H9 (cell line): ENCODE measurements at regions not wholly inside any gene's neighbourhood (a gene's known extent, or its start where the extent isn't known, plus 50 kb on each side); places are given as distances from the start of the nearest gene placed in this dataset.

Experiments used
- DNase-seq: peaks from one replicate; pipeline ENCODE4 v3.0.0-alpha.2; 2017
- H2AFZ ChIP-seq: one replicate; pipeline ENCODE4 v1.6.1; 2013; ENCODE audit warnings: mild to moderate bottlenecking, low read length, control low read depth, moderate library complexity
- H2AK5ac ChIP-seq: 2 replicates; pipeline ENCODE4 v1.6.1; 2013; ENCODE audit warnings: low read length, control low read depth, mixed read lengths; ENCODE audit not compliant: insufficient read length
- H2BK120ac ChIP-seq: one replicate; pipeline ENCODE4 v1.6.1; 2013; ENCODE audit warnings: low read depth, mild to moderate bottlenecking, low read length, control low read depth, inconsistent platforms; ENCODE audit not compliant: poor library complexity, severe bottlenecking
- H2BK12ac ChIP-seq: 2 replicates; pipeline ENCODE4 v1.6.1; 2013; ENCODE audit warnings: low read length, control low read depth, mixed read lengths, low read depth; ENCODE audit not compliant: insufficient read length
- H2BK15ac ChIP-seq: 2 replicates; pipeline ENCODE4 v1.6.1; 2013; ENCODE audit warnings: low read depth, low read length, control low read depth
- H2BK20ac ChIP-seq: one replicate; pipeline ENCODE4 v1.6.1; 2013; ENCODE audit warnings: low read depth, mild to moderate bottlenecking, low read length, control low read depth, inconsistent platforms; ENCODE audit not compliant: poor library complexity, severe bottlenecking
- H2BK5ac ChIP-seq: 2 replicates; pipeline ENCODE4 v1.6.1; 2013; ENCODE audit warnings: low read length, control low read depth, mixed read lengths; ENCODE audit not compliant: insufficient read length
- H3K14ac ChIP-seq: 2 replicates; pipeline ENCODE4 v1.6.1; 2013; ENCODE audit warnings: low read length, control low read depth; ENCODE audit not compliant: insufficient read depth
- H3K18ac ChIP-seq: 2 replicates; pipeline ENCODE4 v1.6.1; 2013; ENCODE audit warnings: low read depth, mild to moderate bottlenecking, mixed read lengths, low read length, control low read depth; ENCODE audit not compliant: insufficient read length
- H3K23ac ChIP-seq: 2 replicates; pipeline ENCODE4 v1.6.1; 2013; ENCODE audit warnings: low read length, control low read depth, mixed read lengths, low read depth; ENCODE audit not compliant: insufficient read length
- H3K23me2 ChIP-seq: 2 replicates; pipeline ENCODE4 v1.6.1; 2013; ENCODE audit warnings: low read depth, mild to moderate bottlenecking, mixed read lengths, low read length, control low read depth; ENCODE audit not compliant: insufficient read length, poor library complexity, severe bottlenecking
- H3K27ac ChIP-seq: 2 replicates; pipeline ENCODE4 v1.5.1; 2013; ENCODE audit warnings: low read length, control low read depth, mixed read lengths, low read depth; ENCODE audit not compliant: insufficient read length
- H3K27me3 ChIP-seq: 2 replicates; pipeline ENCODE4 v1.6.1; 2013; ENCODE audit warnings: low read length, control low read depth, inconsistent platforms; ENCODE audit not compliant: insufficient read depth
- H3K4ac ChIP-seq: 2 replicates; pipeline ENCODE4 v1.6.1; 2013; ENCODE audit warnings: low read depth, mild to moderate bottlenecking, control low read depth, inconsistent platforms, low read length, moderate library complexity
- H3K4me1 ChIP-seq: 2 replicates; pipeline ENCODE4 v1.6.1; 2013; ENCODE audit warnings: low read length, control low read depth, inconsistent platforms; ENCODE audit not compliant: insufficient read depth
- H3K4me2 ChIP-seq: 2 replicates; pipeline ENCODE4 v1.6.1; 2013; ENCODE audit warnings: low read length, control low read depth, mixed read lengths; ENCODE audit not compliant: insufficient read length, insufficient read depth
- H3K56ac ChIP-seq: 2 replicates; pipeline ENCODE4 v1.6.1; 2013; ENCODE audit warnings: low read depth, mild to moderate bottlenecking, mixed read lengths, low read length, control low read depth; ENCODE audit not compliant: insufficient read length
- H3K79me1 ChIP-seq: 2 replicates; pipeline ENCODE4 v1.6.1; 2013; ENCODE audit warnings: low read depth, mild to moderate bottlenecking, moderate library complexity, low read length, control low read depth, inconsistent platforms; ENCODE audit not compliant: insufficient read depth, poor library complexity, severe bottlenecking
- H3K79me2 ChIP-seq: 2 replicates; pipeline ENCODE4 v1.6.1; 2013; ENCODE audit warnings: low read length, control low read depth, inconsistent platforms; ENCODE audit not compliant: insufficient read depth
- H3K9ac ChIP-seq: 2 replicates; pipeline ENCODE4 v1.6.1; 2013; ENCODE audit warnings: low read length, control low read depth, mixed read lengths; ENCODE audit not compliant: insufficient read length; ENCODE audit errors: extremely low read depth
- H3K9me3 ChIP-seq: one replicate; pipeline ENCODE4 v1.6.1; 2013; ENCODE audit warnings: low read depth, low read length, inconsistent platforms; ENCODE audit not compliant: control insufficient read depth
- H3T11ph ChIP-seq: one replicate; pipeline ENCODE4 v1.6.1; 2013; ENCODE audit warnings: mild to moderate bottlenecking, low read length, control low read depth, inconsistent platforms
- H4K20me1 ChIP-seq: one replicate; pipeline ENCODE4 v1.6.1; 2013; ENCODE audit not compliant: control insufficient read depth, insufficient read length, insufficient read depth
- H4K5ac ChIP-seq: 2 replicates; pipeline ENCODE4 v1.6.1; 2013; ENCODE audit warnings: low read depth, mild to moderate bottlenecking, mixed read lengths, low read length, control low read depth; ENCODE audit not compliant: insufficient read length
- H4K8ac ChIP-seq: replicated peaks from 2 replicates; pipeline ENCODE4 v1.6.1; 2013; ENCODE audit warnings: low read length, control low read depth, mixed read lengths, low read depth; ENCODE audit not compliant: insufficient read length
- H4K91ac ChIP-seq: 2 replicates; pipeline ENCODE4 v1.6.1; 2013; ENCODE audit warnings: low read depth, mild to moderate bottlenecking, moderate library complexity, mixed read lengths, low read length, control low read depth; ENCODE audit not compliant: insufficient read length
- H3K27ac Mint-ChIP-seq, 3 experiments: 2 replicates in 2 of 3; 3 replicates in 1 of 3; pipeline ENCODE4 v1.8.0; 2020 to 2021; ENCODE audit warnings: mixed read lengths in 3 of 3, mild to moderate bottlenecking in 1 of 3, moderate library complexity in 1 of 3
- H3K27me3 Mint-ChIP-seq: 2 replicates; pipeline ENCODE4 v1.8.0; 2021; ENCODE audit warnings: low read depth, mild to moderate bottlenecking, moderate library complexity, mixed read lengths
- H3K36me3 Mint-ChIP-seq, 3 experiments: 2 replicates in 2 of 3; 3 replicates in 1 of 3; pipeline ENCODE4 v1.8.0; 2020 to 2021; ENCODE audit warnings: low read depth in 3 of 3, mixed read lengths in 3 of 3; ENCODE audit not compliant: insufficient read depth in 1 of 3
- H3K4me1 Mint-ChIP-seq, 2 experiments: 2 replicates each; pipeline ENCODE4 v1.8.0; 2020; ENCODE audit warnings: mixed read lengths in 2 of 2
- H3K4me3 Mint-ChIP-seq, 2 experiments: 2 replicates in 1 of 2; 3 replicates in 1 of 2; pipeline ENCODE4 v1.8.0; 2020 to 2021; ENCODE audit warnings: mild to moderate bottlenecking in 2 of 2, mixed read lengths in 2 of 2, moderate library complexity in 1 of 2
- H3K9me3 Mint-ChIP-seq, 2 experiments: 2 replicates in 1 of 2; 3 replicates in 1 of 2; pipeline ENCODE4 v1.8.0; 2020; ENCODE audit warnings: mild to moderate bottlenecking in 2 of 2, mixed read lengths in 2 of 2, moderate library complexity in 1 of 2
- CTCF ChIP-seq: fragments of 200-600 bp; sonication (generic); conservative IDR thresholded peaks from 3 replicates; pipeline ENCODE4 v1.8.0; 2021; ENCODE audit warnings: antibody characterized with exemption, mild to moderate bottlenecking
- WGBS: extraction: QIAGEN DNeasy Blood & Tissue Kit; methylation state at CpG from one replicate; pipeline ENCODE4 v1.1.7; 2013; ENCODE audit warnings: missing lambda C conversion rate, low lambda C conversion rate, mixed read lengths; ENCODE audit not compliant: insufficient read length; ENCODE audit errors: extremely low coverage; 5-methylcytosine and 5-hydroxymethylcytosine counted together

- no CpG with 5 or more reads among the region's 8 CpGs for WGBS
- Histone ChIP-seq H4K8ac (no peak overlapping the region), H3K27me3 (no peaks in the 10 kb centered on the region), H3T11ph (no peak overlapping the region), H3K79me1 (no peaks in the 10 kb centered on the region), H4K5ac (no peak overlapping the region), H3K14ac (no peak overlapping the region), H2AFZ (no peak overlapping the region), H2BK12ac (no peak overlapping the region), H4K91ac (no peak overlapping the region), H2BK5ac (no peak overlapping the region), H3K9ac (no peak overlapping the region), H2AK5ac (no peak overlapping the region), H3K4me2 (no peak overlapping the region), H3K79me2 (no peaks in the 10 kb centered on the region), H2BK20ac (no peak overlapping the region), H4K20me1 (no peaks in the 10 kb centered on the region), H3K23ac (no peak overlapping the region), H3K27ac (no peak overlapping the region), H3K4me1 (no peaks in the 10 kb centered on the region), H2BK15ac (no peak overlapping the region), H3K9me3 (no peaks in the 10 kb centered on the region), H3K4ac (no peak overlapping the region), H2BK120ac (no peak overlapping the region), H3K18ac (no peak overlapping the region), H3K56ac (no peak overlapping the region), H3K23me2 (no peaks in the 10 kb centered on the region)
- TF ChIP-seq CTCF = no peak
- no peak overlapping the region for H3K27ac Mint-ChIP-seq
- no peaks in the 10 kb centered on the region for H3K4me1 Mint-ChIP-seq
- H3K27me3 Mint-ChIP-seq = no peaks in the 10 kb centered on the region
- H3K4me3 Mint-ChIP-seq = no peak overlapping the region
- H3K9me3 Mint-ChIP-seq = peaks cover 2 to 5% of the 10 kb centered on the region in 2 experiments; a peak in 1 of 5 replicates
- no peaks in the 10 kb centered on the region for H3K36me3 Mint-ChIP-seq
- no peak for DNase-seq
Observed at GRCh38 chr3:5553203-5553602, 365.7 kb downstream of the EDEM1 start.
